ENCODE measurements at regions not wholly inside any gene's neighbourhood (a gene's known extent, or its start where the extent isn't known, plus 50 kb on each side); places are given as distances from the start of the nearest gene placed in this dataset.

GRCh38 chr2:107063228-107063627 lies 177.3 kb upstream of the ST6GAL2 start:
- TF ChIP-seq CTCF (IDR thresholded peaks at IDR 0.05; ENCODE audit: insufficient read depth, low read length, missing control alignments), result no peak
- ChIA-PET CTCF (no interaction called here), POLR2A (no interaction called here)
- DNase-seq (ENCODE audit: low read depth, low spot score), result no peak
- H3K4me3 ChIP-seq (ENCODE audit: low read depth, low read length), result no peak overlapping the region

DNA sequence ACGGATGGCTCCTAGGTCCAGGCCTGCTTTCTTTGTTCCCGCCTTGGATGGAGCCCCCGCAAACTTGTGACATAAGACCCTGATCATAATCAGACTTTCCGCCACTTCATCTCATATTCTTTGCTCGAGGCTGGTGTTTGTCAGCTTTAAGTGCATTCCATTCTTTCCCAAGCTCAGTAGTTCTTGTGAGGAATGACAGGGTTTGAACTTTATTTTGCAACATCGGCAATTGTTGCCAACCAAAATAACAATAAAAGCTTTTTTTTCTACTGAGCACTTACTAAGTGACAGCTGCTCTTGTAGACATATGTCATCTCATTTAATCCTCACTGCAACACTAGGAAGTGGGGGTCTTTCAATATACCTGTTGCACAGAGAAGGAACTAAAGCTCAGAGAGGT lies 178.8 kb upstream of the ST6GAL2 start:
- no peak for TF ChIP-seq CTCF (IDR thresholded peaks at IDR 0.05; ENCODE audit: insufficient read depth, low read length, missing control alignments)
- ChIA-PET POLR2A (no interaction called here), CTCF (no interaction called here)
- no peak for DNase-seq (ENCODE audit: low read depth, low spot score)
- no peak overlapping the region for H3K4me3 ChIP-seq (ENCODE audit: low read depth, low read length)

- TF ChIP-seq CTCF (IDR thresholded peaks at IDR 0.05; ENCODE audit: insufficient read depth, low read length, missing control alignments), result no peak
- ChIA-PET CTCF (no interaction called here), POLR2A (no interaction called here)
- DNase-seq (ENCODE audit: low read depth, low spot score), result no peak
- H3K4me3 ChIP-seq (ENCODE audit: low read depth, low read length), result no peak overlapping the region
These were observed 182.3 kb upstream of the ST6GAL2 start for GRCh38 chr2:107068069-107068916.

DNA sequence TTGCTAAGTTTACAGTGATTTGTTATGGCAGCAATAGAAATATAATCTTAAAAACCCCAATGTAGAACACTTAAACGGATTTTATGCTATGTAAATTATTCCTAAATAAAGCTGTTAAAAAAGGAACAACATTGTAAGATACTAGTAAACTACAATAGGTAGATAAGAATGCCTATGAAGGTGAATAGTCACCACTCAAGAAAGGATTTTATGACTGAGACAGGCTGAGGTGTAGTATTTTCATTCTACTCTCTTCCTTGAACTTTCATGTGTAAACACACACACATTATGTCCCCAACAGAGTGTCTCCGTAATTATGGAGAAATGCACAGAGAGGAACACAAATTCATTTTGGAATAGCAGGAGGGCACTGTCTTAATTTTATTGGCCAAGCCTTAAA lies 183.9 kb upstream of the ST6GAL2 start:
- no peak overlapping the region for H3K4me3 ChIP-seq (ENCODE audit: low read depth, low read length)
- TF ChIP-seq CTCF (IDR thresholded peaks at IDR 0.05; ENCODE audit: insufficient read depth, low read length, missing control alignments), result no peak
- ChIA-PET POLR2A (no interaction called here), CTCF (no interaction called here)
- DNase-seq (ENCODE audit: low read depth, low spot score), result no peak

- no peak for TF ChIP-seq CTCF (IDR thresholded peaks at IDR 0.05; ENCODE audit: insufficient read depth, low read length, missing control alignments)
- POLR2A ChIA-PET, result no interaction called here
These were observed 186.4 kb upstream of the ST6GAL2 start for GRCh38 chr2:107072150-107072940.

GRCh38 chr2:107078584-107078983 lies 192.6 kb upstream of the ST6GAL2 start:
- no peak for TF ChIP-seq CTCF (IDR thresholded peaks at IDR 0.05; ENCODE audit: insufficient read depth, low read length, missing control alignments)
- CTCF ChIA-PET, result no interaction called here
- POLR2A ChIA-PET, result no interaction called here
- H3K4me3 ChIP-seq (ENCODE audit: low read depth, low read length), result no peak overlapping the region
- no peak for DNase-seq (ENCODE audit: low read depth, low spot score)

More at GRCh38 chr2:107072150-107072940, 186.4 kb upstream of the ST6GAL2 start:
- no peak for DNase-seq (ENCODE audit: low read depth, low spot score)
- no peak overlapping the region for H3K4me3 ChIP-seq (ENCODE audit: low read depth, low read length)
- CTCF ChIA-PET, result no interaction called here
